HG03196 (cell line): ENCODE measurements at regions not wholly inside any gene's neighbourhood (a gene's known extent, or its start where the extent isn't known, plus 50 kb on each side); places are given as distances from the start of the nearest gene placed in this dataset.

ENCODE experiments used
- ATAC-seq: cut with Tn5 transposase; IDR thresholded peaks from one replicate; pipeline ENCODE4 v1.9.1; 2021; ENCODE audit not compliant: unreplicated experiment

DNA sequence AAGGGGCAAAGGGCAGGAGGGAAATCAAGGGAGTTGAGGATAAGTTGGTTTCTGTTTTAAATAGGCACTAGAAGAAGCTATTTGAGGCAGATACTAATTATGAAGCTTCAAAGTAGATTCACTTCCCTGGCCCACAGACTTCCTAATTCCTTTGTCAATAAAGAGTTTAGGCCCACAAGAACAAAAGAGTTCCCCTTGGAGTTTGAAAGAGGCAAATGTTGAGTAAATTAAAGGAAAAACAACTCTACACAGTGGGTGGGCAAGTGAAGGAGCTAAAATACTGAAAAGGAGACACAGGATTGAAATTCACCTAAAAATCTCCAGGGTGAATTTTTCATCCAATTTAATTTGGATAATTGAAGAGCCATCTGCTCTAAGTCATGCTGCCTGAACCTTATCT, 411.7 kb upstream of the RORA start:
- no peak for ATAC-seq

DNA sequence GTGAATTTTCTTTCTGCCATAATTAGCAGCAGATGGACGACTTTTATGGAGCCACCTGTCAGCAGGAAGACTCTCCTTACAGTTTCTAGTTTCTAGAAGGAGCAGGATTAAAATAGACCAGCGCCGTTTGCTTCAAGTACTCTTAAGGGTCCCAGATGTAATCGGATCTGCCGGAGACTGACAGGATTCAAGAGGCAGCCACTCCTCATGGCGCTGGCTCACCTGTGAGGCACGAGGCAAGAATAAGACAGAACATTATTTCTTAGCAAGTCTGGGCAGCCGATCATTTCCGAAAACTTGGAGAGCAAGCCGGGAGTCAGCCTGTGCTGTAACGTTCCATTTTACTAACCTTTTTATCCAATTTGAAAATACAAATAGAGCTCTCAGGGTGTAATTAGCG, 410.4 kb upstream of the RORA start:
- ATAC-seq: no peak

DNA sequence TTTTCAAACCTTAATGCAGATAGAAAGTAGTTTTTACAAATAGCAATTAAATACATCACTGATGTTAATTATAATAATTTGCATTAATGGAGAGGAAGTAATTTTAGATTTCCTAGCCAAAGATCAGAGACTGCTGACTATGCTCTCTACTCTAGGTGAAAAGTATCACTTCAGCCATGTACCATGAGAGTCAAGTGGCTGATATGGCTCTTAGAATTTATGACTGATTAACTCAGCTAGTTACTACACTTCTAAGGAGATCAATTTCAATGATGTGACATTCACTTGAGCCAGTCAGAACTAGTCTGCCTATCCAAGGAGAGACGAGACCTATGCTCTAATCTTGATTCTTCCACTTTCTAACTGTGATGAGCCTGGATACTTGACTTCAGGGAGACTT, 405.7 kb upstream of the RORA start:
- no peak for ATAC-seq

DNA sequence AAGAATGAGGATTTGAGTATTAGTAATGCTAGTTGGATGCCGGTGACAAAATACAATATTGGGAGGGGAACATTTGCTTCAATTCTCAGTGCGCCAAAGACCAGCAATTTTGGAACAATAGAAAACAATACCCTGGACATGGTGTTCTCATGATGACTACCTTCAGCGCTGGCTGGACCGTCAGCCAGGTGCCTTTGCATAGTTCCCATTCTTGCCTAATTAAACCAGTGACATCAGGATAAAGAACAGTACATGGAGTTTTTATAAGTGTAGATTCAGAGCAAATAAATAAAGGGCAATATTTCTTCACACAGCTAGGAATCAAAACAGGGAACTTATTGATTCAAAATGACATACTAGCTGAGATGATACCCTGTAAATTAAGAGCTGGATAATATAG, 404.8 kb upstream of the RORA start:
- no peak for ATAC-seq

DNA sequence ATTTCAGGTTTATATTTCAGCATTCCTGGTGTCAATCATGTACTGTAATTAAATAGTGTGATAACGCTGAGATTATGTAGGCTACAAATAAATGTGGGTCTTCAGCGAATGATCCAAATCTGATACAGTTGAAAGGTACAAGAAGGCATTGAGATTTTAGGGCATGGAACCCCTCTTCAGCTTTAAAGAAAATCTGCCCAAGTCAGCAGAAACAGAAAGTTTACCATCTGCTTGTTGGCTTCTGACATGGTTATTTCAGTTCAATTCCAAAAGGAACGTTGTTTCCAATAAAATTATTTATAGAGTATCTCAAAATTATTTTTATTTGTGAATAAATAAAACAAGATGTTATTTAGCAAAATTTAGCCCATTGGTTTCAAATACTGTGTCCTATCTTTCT, 400.2 kb upstream of the RORA start:
- no peak for ATAC-seq

- ATAC-seq: no peak
These were observed 395.8 kb upstream of the RORA start for GRCh38 chr15:61624950-61625349.

GRCh38 chr15:61623746-61624145, 394.6 kb upstream of the RORA start:
- no peak for ATAC-seq

DNA sequence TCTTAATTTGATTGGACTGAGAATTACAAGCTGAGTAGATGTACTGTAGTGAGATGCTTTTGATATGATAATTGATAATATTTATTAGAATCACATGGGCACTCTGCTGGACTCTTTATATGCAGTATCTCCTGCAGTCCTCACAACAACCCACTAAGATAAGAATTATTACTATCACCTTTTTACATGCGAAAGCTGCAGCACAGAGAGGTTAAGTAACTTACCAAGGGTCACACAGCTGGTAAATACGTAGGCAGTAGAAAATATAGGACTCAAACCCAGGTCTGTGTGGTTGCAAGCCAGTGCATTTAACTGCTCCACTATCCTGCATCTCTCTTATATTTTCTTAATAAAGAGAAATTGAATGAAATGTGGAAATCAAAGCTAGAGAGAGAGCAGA, 392.8 kb upstream of the RORA start:
- no peak for ATAC-seq

- no peak for ATAC-seq
These were observed 392.0 kb upstream of the RORA start for GRCh38 chr15:61621146-61621545.

DNA sequence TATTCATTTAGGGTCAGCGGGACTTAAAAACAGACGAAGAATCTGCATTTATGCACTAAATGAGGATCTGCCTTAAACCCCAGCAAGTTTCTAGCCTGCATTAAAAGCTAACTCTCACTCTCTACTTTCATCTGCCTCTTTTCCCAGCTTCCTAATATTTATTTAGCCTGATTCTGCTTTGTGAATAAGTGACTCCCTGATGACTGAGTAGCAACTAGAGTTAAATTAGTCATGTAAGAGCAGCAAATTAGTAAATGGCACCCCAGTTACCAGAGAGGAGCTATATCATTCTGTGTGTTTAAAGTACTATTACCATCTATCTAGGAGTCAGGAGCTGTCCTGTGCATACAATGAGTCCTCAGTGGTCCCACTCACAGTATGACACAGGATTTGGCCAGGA, 391.0 kb upstream of the RORA start:
- ATAC-seq: no peak

GRCh38 chr15:61613729-61614128, 384.6 kb upstream of the RORA start:
- ATAC-seq: no peak

DNA sequence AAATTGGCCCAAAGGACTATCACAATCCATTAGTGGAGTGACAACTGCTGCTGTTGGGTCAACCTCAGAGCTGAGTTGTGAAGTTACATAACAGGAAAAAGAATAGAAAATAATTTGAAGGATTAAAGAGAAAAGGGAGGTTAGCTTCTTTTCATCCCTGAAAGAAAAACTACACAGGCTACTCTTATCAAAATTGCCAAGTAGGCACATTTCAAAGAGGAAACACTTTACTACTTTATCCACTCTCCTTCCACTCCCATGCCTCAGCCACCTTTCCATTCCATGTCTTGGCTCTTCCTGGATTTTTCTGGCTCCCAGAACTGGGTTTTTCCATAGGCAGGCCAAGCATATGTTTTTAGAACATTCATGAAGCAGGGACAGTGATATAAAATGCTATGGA, 384.0 kb upstream of the RORA start:
- no peak for ATAC-seq

DNA sequence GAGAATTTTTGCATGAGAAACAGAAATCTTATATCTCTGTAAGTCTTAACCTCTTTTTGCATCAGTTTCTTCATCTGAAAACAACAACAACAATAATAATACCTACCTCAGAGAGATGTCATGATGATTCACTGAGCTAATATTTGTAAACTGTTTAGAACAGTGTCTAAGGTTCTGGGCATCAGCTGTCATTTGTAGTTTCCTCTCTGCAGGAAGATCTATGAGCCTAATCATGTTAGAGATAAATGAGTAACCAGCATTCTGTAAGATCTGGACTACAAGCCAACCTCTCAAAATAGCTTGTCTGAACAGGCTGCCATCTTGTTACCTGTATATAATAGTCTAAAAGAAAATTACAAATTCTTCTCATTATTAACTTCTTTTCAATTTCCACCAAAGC, 383.0 kb upstream of the RORA start:
- no peak for ATAC-seq

GRCh38 chr15:61605343-61605742, 376.2 kb upstream of the RORA start:
- no peak for ATAC-seq

GRCh38 chr15:61598655-61599054, 369.6 kb upstream of the RORA start:
- ATAC-seq: no peak

DNA sequence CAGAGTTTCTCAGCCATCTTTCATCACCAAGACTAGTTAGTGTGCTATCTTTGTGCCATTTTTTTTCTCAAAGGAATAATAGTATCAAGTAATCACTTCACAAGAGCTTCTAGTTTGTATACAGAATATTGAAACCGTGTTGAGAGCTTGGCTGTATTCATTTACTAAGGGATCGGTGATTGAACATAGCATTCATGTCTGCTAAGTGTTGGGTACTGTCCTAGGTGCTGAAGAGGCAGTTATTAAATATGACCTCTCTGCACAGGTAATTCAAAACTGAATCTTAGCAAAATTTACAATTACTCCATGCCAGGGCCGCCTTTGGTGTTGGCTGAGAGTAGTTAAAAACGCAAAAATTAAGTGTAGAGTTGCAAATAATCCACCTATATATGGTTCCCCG, 355.3 kb upstream of the RORA start:
- no peak for ATAC-seq

DNA sequence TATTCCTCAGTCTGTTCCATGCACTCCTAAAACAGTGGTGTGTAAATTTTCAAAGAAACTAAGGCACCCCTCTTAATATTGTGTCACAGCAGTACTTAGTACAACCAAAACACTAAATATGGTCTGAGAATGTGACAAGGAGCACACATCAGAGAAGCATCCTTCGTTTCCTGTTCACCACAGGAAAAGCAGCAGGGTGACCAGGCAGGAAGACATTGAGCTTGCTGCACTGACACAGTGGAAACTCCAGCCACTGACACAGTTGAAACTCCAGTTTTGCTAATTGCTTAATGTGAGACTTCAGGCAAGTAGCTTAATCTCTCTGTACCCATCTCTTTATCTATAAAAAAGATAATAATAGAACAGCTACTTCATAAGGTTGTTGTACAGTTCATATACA, 353.0 kb upstream of the RORA start:
- ATAC-seq: no peak

DNA sequence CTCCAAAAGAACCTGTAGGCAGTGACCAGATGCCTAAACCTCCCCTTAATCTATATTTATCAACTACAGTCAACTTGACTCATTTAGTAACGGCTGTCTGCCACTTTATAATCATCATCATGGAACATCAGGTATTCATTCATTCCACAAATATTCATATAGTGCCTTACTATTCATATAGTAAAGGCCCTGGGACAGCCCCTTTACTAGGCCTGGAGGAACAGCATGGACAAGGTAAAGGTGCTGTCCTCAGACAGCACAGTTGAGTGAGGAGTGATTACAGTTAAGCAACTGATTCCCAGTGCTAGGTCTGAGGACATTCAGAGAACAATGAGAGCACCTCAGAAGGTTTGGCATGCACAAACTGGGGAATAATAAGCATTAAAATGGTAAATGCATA, 346.5 kb upstream of the RORA start:
- no peak for ATAC-seq

- ATAC-seq: no peak
These were observed 341.9 kb upstream of the RORA start for GRCh38 chr15:61571026-61571425.

GRCh38 chr15:61564785-61565184, 335.7 kb upstream of the RORA start:
- ATAC-seq: no peak

- no peak for ATAC-seq
These were observed 329.4 kb upstream of the RORA start for GRCh38 chr15:61558172-61559136.

- no peak for ATAC-seq
These were observed 327.0 kb upstream of the RORA start for GRCh38 chr15:61556037-61556648.

- no peak for ATAC-seq
These were observed 320.6 kb upstream of the RORA start for GRCh38 chr15:61549727-61550126.
